H1 (cell line): ENCODE measurements at regions not wholly inside any gene's neighbourhood (a gene's known extent, or its start where the extent isn't known, plus 50 kb on each side); places are given as distances from the start of the nearest gene placed in this dataset.

Source experiments
- CTCF ChIA-PET: fragments of 300-600 bp; sonication (Branson Sonifier 250); formaldehyde crosslinking; loops from one replicate; lab custom pipeline; 2021; ENCODE audit not compliant: partially characterized antibody; lab: Charles Lee
- POLR2A ChIA-PET: fragments of 300-600 bp; sonication (Branson Sonifier 250); formaldehyde crosslinking; loops from one replicate; lab custom pipeline; 2021; ENCODE audit warnings: inconsistent platforms; ENCODE audit not compliant: partially characterized antibody; lab: Charles Lee
- DNase-seq, 2 experiments: peaks; one replicate each; pipeline versions ENCODE4 v3.0.0 to v3.0.0-alpha.2; 2010 to 2022; ENCODE audit warnings: low spot score in 2 of 2, low read depth in 1 of 2, mixed read lengths in 1 of 2
- FAIRE-seq: peaks from 2 replicates; lab custom pipeline; 2011; peaks lifted over from hg19 to GRCh38; lab: Jason Lieb, UNC
- H2AFZ ChIP-seq: 2 replicates; pipeline ENCODE4 v1.8.1; 2012; ENCODE audit warnings: low read length, inconsistent platforms
- H2AK5ac ChIP-seq: 2 replicates; pipeline ENCODE4 v1.6.1; 2013; ENCODE audit warnings: low read depth, low read length
- H2BK120ac ChIP-seq: replicated peaks from 2 replicates; pipeline ENCODE3; 2013; ENCODE audit warnings: low read depth, low read length, inconsistent platforms
- H2BK12ac ChIP-seq: 2 replicates; pipeline ENCODE4 v1.6.1; 2013; ENCODE audit warnings: low read depth, low read length
- H2BK15ac ChIP-seq: 2 replicates; pipeline ENCODE4 v1.6.1; 2013; ENCODE audit warnings: low read length
- H2BK20ac ChIP-seq: 2 replicates; pipeline ENCODE4 v1.6.1; 2013; ENCODE audit warnings: low read length
- H2BK5ac ChIP-seq: 2 replicates; pipeline ENCODE4 v1.6.1; 2013; ENCODE audit warnings: low read depth, low read length
- H3K14ac ChIP-seq: 2 replicates; pipeline ENCODE4 v1.6.1; 2013; ENCODE audit warnings: inconsistent platforms; ENCODE audit not compliant: insufficient read length
- H3K18ac ChIP-seq: 2 replicates; pipeline ENCODE4 v1.6.1; 2013; ENCODE audit warnings: low read length; ENCODE audit errors: extremely low read depth
- H3K23ac ChIP-seq: 2 replicates; pipeline ENCODE4 v1.6.1; 2013; ENCODE audit warnings: inconsistent platforms; ENCODE audit not compliant: insufficient read length
- H3K23me2 ChIP-seq: 2 replicates; pipeline ENCODE4 v1.6.1; 2013; ENCODE audit warnings: low read depth, low read length
- H3K27ac ChIP-seq: 2 replicates; pipeline ENCODE4 v1.6.1; 2011; ENCODE audit warnings: low read depth, low read length, inconsistent platforms
- H3K27me3 ChIP-seq, 4 experiments: replicated peaks in 1 of 4; 1 replicate in 1 of 4; 2 replicates in 3 of 4; pipeline versions ENCODE4 v1.6.1 to v1.8.1; 2011 to 2013; ENCODE audit warnings: low read length in 3 of 4, mild to moderate bottlenecking in 3 of 4, inconsistent platforms in 2 of 4, mixed read lengths in 2 of 4, moderate library complexity in 1 of 4; ENCODE audit not compliant: control insufficient read depth in 3 of 4, insufficient read depth in 3 of 4; ENCODE audit errors: extremely low read depth in 1 of 4
- H3K36me3 ChIP-seq, 4 experiments: 2 replicates each; pipeline versions ENCODE4 v1.6.1 to v1.8.1; 2011 to 2013; ENCODE audit warnings: mild to moderate bottlenecking in 4 of 4, low read length in 3 of 4, moderate library complexity in 2 of 4, control low read depth in 1 of 4, inconsistent platforms in 1 of 4; ENCODE audit not compliant: insufficient read depth in 4 of 4, control insufficient read depth in 2 of 4
- H3K4ac ChIP-seq: replicated peaks from 2 replicates; pipeline ENCODE3; 2013; ENCODE audit warnings: low read length, low read depth, mixed read lengths, inconsistent platforms; ENCODE audit not compliant: insufficient read length
- H3K4me1 ChIP-seq, 4 experiments: replicated peaks in 1 of 4; 1 replicate in 1 of 4; 2 replicates in 3 of 4; pipeline versions ENCODE4 v1.6.1 to v1.8.1; 2011 to 2013; ENCODE audit warnings: low read length in 3 of 4, inconsistent platforms in 2 of 4, mixed read lengths in 1 of 4; ENCODE audit not compliant: insufficient read depth in 4 of 4, control insufficient read depth in 3 of 4
- H3K4me2 ChIP-seq, 2 experiments: 2 replicates each; pipeline versions ENCODE4 v1.6.1 to v1.8.1; 2011 to 2013; ENCODE audit warnings: low read depth in 2 of 2, low read length in 2 of 2, control low read depth in 1 of 2, inconsistent platforms in 1 of 2, mild to moderate bottlenecking in 1 of 2; ENCODE audit not compliant: insufficient read depth in 1 of 2
- H3K4me3 ChIP-seq, 4 experiments: fragments of 200-600, 300-600 bp in 1 of 4; sonication (generic), shearing (Covaris generic), sonication (Bioruptor Twin) in 1 of 4; 2 replicates each; pipeline versions ENCODE4 v1.5.1 to v1.8.1; 2011 to 2016; ENCODE audit warnings: low read length in 4 of 4, low read depth in 3 of 4, control low read depth in 2 of 4, inconsistent platforms in 2 of 4, mild to moderate bottlenecking in 2 of 4, mixed read lengths in 1 of 4, moderate library complexity in 1 of 4; ENCODE audit not compliant: insufficient read depth in 2 of 4; ENCODE audit errors: extremely low read depth in 1 of 4
- H3K56ac ChIP-seq: replicated peaks from 2 replicates; pipeline ENCODE3; 2013; ENCODE audit warnings: low read depth, mild to moderate bottlenecking, mixed read lengths, low read length, inconsistent platforms; ENCODE audit not compliant: insufficient read length
- H3K79me1 ChIP-seq: 2 replicates; pipeline ENCODE4 v1.6.1; 2013; ENCODE audit warnings: low read depth, low read length, control low read depth
- H3K79me2 ChIP-seq, 2 experiments: 2 replicates each; pipeline versions ENCODE4 v1.6.1 to v1.8.1; 2012 to 2013; ENCODE audit warnings: low read length in 2 of 2, mild to moderate bottlenecking in 2 of 2, inconsistent platforms in 1 of 2; ENCODE audit not compliant: insufficient read depth in 2 of 2, control insufficient read depth in 1 of 2
- H3K9ac ChIP-seq, 4 experiments: replicated peaks in 1 of 4; 1 replicate in 1 of 4; 2 replicates in 3 of 4; pipeline versions ENCODE4 v1.6.1 to v1.8.1; 2011 to 2013; ENCODE audit warnings: low read depth in 3 of 4, low read length in 3 of 4, control low read depth in 2 of 4, mild to moderate bottlenecking in 2 of 4, moderate library complexity in 2 of 4, inconsistent platforms in 1 of 4; ENCODE audit errors: extremely low read depth in 1 of 4
- H3K9me3 ChIP-seq, 2 experiments: 2 replicates each; pipeline versions ENCODE4 v1.6.1 to v1.8.1; 2012 to 2013; ENCODE audit warnings: mild to moderate bottlenecking in 2 of 2, moderate library complexity in 2 of 2, control low read depth in 1 of 2, inconsistent platforms in 1 of 2, low read depth in 1 of 2, low read length in 1 of 2, mixed read lengths in 1 of 2; ENCODE audit not compliant: insufficient read depth in 2 of 2
- H4K20me1 ChIP-seq, 2 experiments: replicated peaks in 1 of 2; 2 replicates each; pipeline versions ENCODE3 to v1.8.1; 2011 to 2013; ENCODE audit warnings: inconsistent platforms in 2 of 2, low read length in 2 of 2, mild to moderate bottlenecking in 1 of 2; ENCODE audit not compliant: insufficient read depth in 2 of 2, control insufficient read depth in 1 of 2
- H4K5ac ChIP-seq: 2 replicates; pipeline ENCODE4 v1.6.1; 2013; ENCODE audit warnings: low read length, low read depth, mixed read lengths, inconsistent platforms; ENCODE audit not compliant: insufficient read length
- H4K8ac ChIP-seq: 2 replicates; pipeline ENCODE4 v1.8.0; 2013; ENCODE audit warnings: mild to moderate bottlenecking, moderate library complexity, low read length, inconsistent platforms; ENCODE audit not compliant: insufficient read depth; ENCODE audit errors: extremely low read depth
- H4K91ac ChIP-seq: replicated peaks from 2 replicates; pipeline ENCODE3; 2013; ENCODE audit warnings: low read length, mixed read lengths, inconsistent platforms; ENCODE audit not compliant: insufficient read length
- CBX8 ChIP-seq: fragments of 300-800, 300-1000 bp; sonication (generic); IDR thresholded peaks from 2 replicates; pipeline ENCODE4 v1.7.1; 2016; ENCODE audit warnings: low read depth, low read length, borderline replicate concordance
- CEBPB ChIP-seq: IDR thresholded peaks from 2 replicates; pipeline ENCODE4 v1.6.1; 2012; ENCODE audit warnings: low read depth, low read length
- CREB1 ChIP-seq: IDR thresholded peaks from 2 replicates; pipeline ENCODE4 v1.6.1; 2012; ENCODE audit warnings: inconsistent platforms
- EZH2 ChIP-seq: fragments of 200-600 bp; sonication (generic); IDR thresholded peaks from 2 replicates; pipeline ENCODE4 v1.7.1; 2012; ENCODE audit warnings: low read depth, mild to moderate bottlenecking, moderate library complexity, low read length, inconsistent platforms; ENCODE audit not compliant: severe bottlenecking
- JUND ChIP-seq: IDR thresholded peaks from 2 replicates; pipeline ENCODE4 v1.6.1; 2011; ENCODE audit warnings: mild to moderate bottlenecking, improper control_type of control experiment, low read length
- KDM4A ChIP-seq: IDR thresholded peaks from one replicate; pipeline ENCODE4 v1.7.1; 2012; ENCODE audit warnings: low read depth, mild to moderate bottlenecking, moderate library complexity, low read length, inconsistent platforms; ENCODE audit not compliant: severe bottlenecking
- NRF1 ChIP-seq: IDR thresholded peaks from 2 replicates; pipeline ENCODE4 v1.6.1; 2011; ENCODE audit warnings: mild to moderate bottlenecking, low read depth, low read length, improper control_type of control experiment
- POLR2A ChIP-seq, 2 experiments: IDR thresholded peaks; 1 replicate in 1 of 2; 2 replicates in 1 of 2; pipeline ENCODE4 v1.6.1; 2011; ENCODE audit warnings: low read depth in 2 of 2, low read length in 2 of 2, mild to moderate bottlenecking in 2 of 2; ENCODE audit errors: control extremely low read depth in 1 of 2
- SIN3A ChIP-seq, 2 experiments: IDR thresholded peaks in 1 of 2; conservative IDR thresholded peaks in 1 of 2; 2 replicates each; pipeline ENCODE4 v1.6.1; 2011 to 2012; ENCODE audit warnings: low read length in 2 of 2, improper control_type of control experiment in 1 of 2, low read depth in 1 of 2, mild to moderate bottlenecking in 1 of 2
- SIX5 ChIP-seq: IDR thresholded peaks from 2 replicates; pipeline ENCODE4 v1.6.1; 2011; ENCODE audit warnings: mild to moderate bottlenecking, low read depth, low read length
- SP2 ChIP-seq: IDR thresholded peaks from 2 replicates; pipeline ENCODE4 v1.6.1; 2012; ENCODE audit warnings: mild to moderate bottlenecking, low read length, inconsistent platforms
- TCF12 ChIP-seq: IDR thresholded peaks from 2 replicates; pipeline ENCODE4 v1.6.1; 2011; ENCODE audit warnings: low read depth, mild to moderate bottlenecking, low read length
- TEAD4 ChIP-seq: IDR thresholded peaks from 2 replicates; pipeline ENCODE4 v1.6.1; 2012; ENCODE audit warnings: low read depth, low read length, inconsistent platforms, mixed read lengths
- YY1 ChIP-seq: IDR thresholded peaks from 2 replicates; pipeline ENCODE4 v1.6.1; 2011; ENCODE audit warnings: low read depth, mild to moderate bottlenecking, low read length
- WGBS, 2 experiments: shearing (Covaris generic) in 1 of 2; methylation state at CpG; one replicate each; pipeline versions ENCODE4 v1.1.6 to v1.1.7; 2013 to 2015; ENCODE audit warnings: low lambda C conversion rate in 2 of 2, mixed read lengths in 2 of 2, inconsistent platforms in 1 of 2, low coverage in 1 of 2, missing lambda C conversion rate in 1 of 2; ENCODE audit not compliant: insufficient replicate concordance in 2 of 2, insufficient coverage in 1 of 2, insufficient read length in 1 of 2; ENCODE audit errors: extremely low coverage in 1 of 2, missing lambda C conversion rate in 1 of 2; 5-methylcytosine and 5-hydroxymethylcytosine counted together

DNA sequence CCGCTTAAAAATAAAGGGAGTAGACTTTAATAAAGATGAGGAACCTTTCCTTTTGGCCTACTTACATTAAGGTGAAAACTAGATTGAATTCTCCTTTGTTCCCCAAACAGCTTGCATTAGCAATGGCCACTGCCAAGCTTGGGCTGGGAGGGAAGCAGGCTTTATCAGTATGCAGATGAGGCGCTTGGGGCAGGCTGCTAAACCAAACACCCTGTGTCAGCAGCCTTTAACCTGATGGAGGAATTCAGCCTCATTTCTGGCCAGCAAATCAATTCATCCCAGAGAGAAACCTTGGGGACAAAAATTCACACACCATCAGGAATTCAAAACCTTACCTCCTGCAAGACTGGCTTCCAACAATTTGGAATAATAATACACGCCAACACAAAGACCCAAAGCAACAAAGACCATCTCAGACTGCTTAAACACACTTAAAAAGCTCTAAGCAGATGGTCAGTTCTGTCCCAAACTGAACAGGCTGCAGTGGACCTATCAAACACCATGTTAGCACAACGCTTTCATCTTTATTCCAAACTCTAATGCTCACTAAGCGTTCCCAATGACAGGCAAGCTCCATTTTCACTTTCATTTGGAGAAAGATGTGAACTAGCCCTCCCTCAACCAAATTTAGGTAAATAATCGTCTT, 255.1 kb upstream of the CMC1 start:
- Histone ChIP-seq H3K9ac (0 out of 7 replicates have a peak overlapping the region, but pooled peaks of 1 of the 4 experiments have one; percentile 28), H3K56ac (no peak overlapping the region), H4K91ac (no peak overlapping the region), H3K4me1 (peaks cover 0 to 13% (median 8%) of the 10 kb centered on the region in 4 experiments; a peak in 4 of 7 replicates), H3K36me3 (no peaks in the 10 kb centered on the region), H2AK5ac (no peak overlapping the region), H3K14ac (no peak overlapping the region), H3K4ac (no peak overlapping the region), H4K5ac (no peak overlapping the region), H2BK12ac (0 out of 2 replicates have a peak overlapping the region, but pooled peaks have one; percentile 13), H2BK120ac (peak overlapping the region; percentile 35), H3K9me3 (no peaks in the 10 kb centered on the region), H2AFZ (peak overlapping the region; percentile 90), H3K23me2 (no peaks in the 10 kb centered on the region), H3K79me1 (no peaks in the 10 kb centered on the region), H3K79me2 (no peaks in the 10 kb centered on the region), H3K4me2 (peak overlapping the region; percentile 15 to 21; a peak in 3 of 4 replicates), H3K4me3 (peak overlapping the region in 1 of 4 experiments; percentile 12; a peak in 1 of 8 replicates), H3K23ac (no peak overlapping the region), H2BK5ac (no peak overlapping the region; the same call in none of the 2 replicates), H2BK15ac (0 out of 2 replicates have a peak overlapping the region, but pooled peaks have one; percentile 23), H4K8ac (no peak overlapping the region), H3K18ac (0 out of 2 replicates have a peak overlapping the region, but pooled peaks have one; percentile 78), H2BK20ac (no peak overlapping the region), H3K27me3 (peaks cover 0 to 1% (median 0%) of the 10 kb centered on the region in 4 experiments; a peak in 1 of 7 replicates), H3K27ac (peak overlapping the region; percentile 52), H4K20me1 (no peaks in the 10 kb centered on the region)
- FAIRE-seq, result peak; percentile 88
- CTCF ChIA-PET, result interaction anchor here (0.5 to 1.1 kb wide), 4 partner anchors 43 to 473 kb away, joined by 3 read pairs; no protein-coding TSS in a partner anchor
- POLR2A ChIA-PET, result interaction anchor here (0.6 kb wide), 1 partner anchor 72 kb away, joined by 3 read pairs; no protein-coding TSS in a partner anchor
- WGBS, 2 experiments, result 63% methylated on average over 6 of the region's 6 CpGs; no CpG with 5 or more reads in 1 of the 2 experiments
- DNase-seq, result peak; percentile 21 to 51
- no peak for TF ChIP-seq EZH2
- TF ChIP-seq TCF12, result no peak
- TF ChIP-seq SIN3A (conservative IDR thresholded peaks at IDR 0.05 in 1 of 2, IDR thresholded peaks at IDR 0.05 in 1 of 2; ENCODE audit: low read depth in 1 of 2, low read length in 2 of 2), result no peak
- TF ChIP-seq TEAD4, result 0 out of 2 replicates have a peak, but pooled peaks have one; percentile 15
- no peak for TF ChIP-seq SP2
- no peak for TF ChIP-seq NRF1
- no peak for TF ChIP-seq CREB1
- no peak for TF ChIP-seq CBX8
- no peak for TF ChIP-seq SIX5
- TF ChIP-seq POLR2A (IDR thresholded peaks at IDR 0.05; ENCODE audit: control extremely low read depth in 1 of 2, low read depth in 2 of 2, low read length in 2 of 2), result 0 out of 3 replicates have a peak, but pooled peaks of 1 of the 2 experiments have one; percentile 37
- TF ChIP-seq YY1, result peak; percentile 85
- TF ChIP-seq CEBPB, result no peak
- no peak for TF ChIP-seq JUND
- TF ChIP-seq KDM4A, result no peak
